ENCODE measurements at regions not wholly inside any gene's neighbourhood (a gene's known extent, or its start where the extent isn't known, plus 50 kb on each side); places are given as distances from the start of the nearest gene placed in this dataset.

DNA sequence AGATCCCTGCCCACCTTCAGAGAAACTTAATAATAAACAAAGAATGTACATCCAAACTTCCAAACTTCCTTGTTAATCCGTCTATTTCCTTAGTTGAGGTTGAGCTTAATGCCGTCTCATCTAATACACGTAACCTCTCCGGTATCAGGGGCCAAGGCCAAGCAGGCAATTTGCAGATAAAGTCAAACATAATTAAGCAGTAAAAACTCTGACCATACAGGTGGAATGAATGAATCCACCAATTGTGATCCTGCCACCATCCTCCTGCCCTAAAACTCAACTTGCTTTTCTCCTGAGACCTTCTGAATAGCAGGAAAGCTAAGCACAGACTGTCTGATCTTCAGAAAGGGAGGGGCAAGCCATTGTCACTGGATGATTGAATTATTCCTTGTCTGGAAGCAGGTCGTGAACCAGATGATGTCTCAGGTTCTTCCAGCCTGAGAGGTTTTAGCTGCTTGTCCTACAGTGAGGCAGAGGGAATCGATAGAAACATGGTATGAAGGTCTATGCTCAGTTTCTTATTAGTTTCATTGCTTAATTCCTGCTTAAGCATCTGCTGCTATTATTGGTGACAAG lies 1111.8 kb upstream of the EEF2KMT start:
- TF ChIP-seq, protein P1, sequence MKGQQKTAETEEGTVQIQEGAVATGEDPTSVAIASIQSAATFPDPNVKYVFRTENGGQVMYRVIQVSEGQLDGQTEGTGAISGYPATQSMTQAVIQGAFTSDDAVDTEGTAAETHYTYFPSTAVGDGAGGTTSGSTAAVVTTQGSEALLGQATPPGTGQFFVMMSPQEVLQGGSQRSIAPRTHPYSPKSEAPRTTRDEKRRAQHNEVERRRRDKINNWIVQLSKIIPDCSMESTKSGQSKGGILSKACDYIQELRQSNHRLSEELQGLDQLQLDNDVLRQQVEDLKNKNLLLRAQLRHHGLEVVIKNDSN (IDR thresholded peaks at IDR 0.05) = no peak
- TF ChIP-seq ZBTB7A (IDR thresholded peaks at IDR 0.05; ENCODE audit: low read depth) = no peak
- no peak for TF ChIP-seq NFIC (IDR thresholded peaks at IDR 0.05)
- no peak for TF ChIP-seq CEBPB (IDR thresholded peaks at IDR 0.05)
- no peak for TF ChIP-seq YY1 (IDR thresholded peaks at IDR 0.05; ENCODE audit: low read depth)
- TF ChIP-seq, protein P2, sequence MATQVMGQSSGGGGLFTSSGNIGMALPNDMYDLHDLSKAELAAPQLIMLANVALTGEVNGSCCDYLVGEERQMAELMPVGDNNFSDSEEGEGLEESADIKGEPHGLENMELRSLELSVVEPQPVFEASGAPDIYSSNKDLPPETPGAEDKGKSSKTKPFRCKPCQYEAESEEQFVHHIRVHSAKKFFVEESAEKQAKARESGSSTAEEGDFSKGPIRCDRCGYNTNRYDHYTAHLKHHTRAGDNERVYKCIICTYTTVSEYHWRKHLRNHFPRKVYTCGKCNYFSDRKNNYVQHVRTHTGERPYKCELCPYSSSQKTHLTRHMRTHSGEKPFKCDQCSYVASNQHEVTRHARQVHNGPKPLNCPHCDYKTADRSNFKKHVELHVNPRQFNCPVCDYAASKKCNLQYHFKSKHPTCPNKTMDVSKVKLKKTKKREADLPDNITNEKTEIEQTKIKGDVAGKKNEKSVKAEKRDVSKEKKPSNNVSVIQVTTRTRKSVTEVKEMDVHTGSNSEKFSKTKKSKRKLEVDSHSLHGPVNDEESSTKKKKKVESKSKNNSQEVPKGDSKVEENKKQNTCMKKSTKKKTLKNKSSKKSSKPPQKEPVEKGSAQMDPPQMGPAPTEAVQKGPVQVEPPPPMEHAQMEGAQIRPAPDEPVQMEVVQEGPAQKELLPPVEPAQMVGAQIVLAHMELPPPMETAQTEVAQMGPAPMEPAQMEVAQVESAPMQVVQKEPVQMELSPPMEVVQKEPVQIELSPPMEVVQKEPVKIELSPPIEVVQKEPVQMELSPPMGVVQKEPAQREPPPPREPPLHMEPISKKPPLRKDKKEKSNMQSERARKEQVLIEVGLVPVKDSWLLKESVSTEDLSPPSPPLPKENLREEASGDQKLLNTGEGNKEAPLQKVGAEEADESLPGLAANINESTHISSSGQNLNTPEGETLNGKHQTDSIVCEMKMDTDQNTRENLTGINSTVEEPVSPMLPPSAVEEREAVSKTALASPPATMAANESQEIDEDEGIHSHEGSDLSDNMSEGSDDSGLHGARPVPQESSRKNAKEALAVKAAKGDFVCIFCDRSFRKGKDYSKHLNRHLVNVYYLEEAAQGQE (IDR thresholded peaks at IDR 0.05; ENCODE audit: low read depth) = no peak
- TF ChIP-seq TCF12 (IDR thresholded peaks at IDR 0.05; ENCODE audit: low read depth) = no peak
- no peak for TF ChIP-seq CREB1 (IDR thresholded peaks at IDR 0.05; ENCODE audit: low read depth)
- no peak for TF ChIP-seq EP300 (IDR thresholded peaks at IDR 0.05; ENCODE audit: borderline replicate concordance)
- no peak for TF ChIP-seq TAF1 (IDR thresholded peaks at IDR 0.05; ENCODE audit: low read depth)
- TF ChIP-seq, protein P3, sequence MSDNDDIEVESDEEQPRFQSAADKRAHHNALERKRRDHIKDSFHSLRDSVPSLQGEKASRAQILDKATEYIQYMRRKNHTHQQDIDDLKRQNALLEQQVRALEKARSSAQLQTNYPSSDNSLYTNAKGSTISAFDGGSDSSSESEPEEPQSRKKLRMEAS (IDR thresholded peaks at IDR 0.05) = no peak
- no peak for TF ChIP-seq RAD21 (IDR thresholded peaks at IDR 0.05; ENCODE audit: low read depth)
- TF ChIP-seq TEAD4 (IDR thresholded peaks at IDR 0.05) = no peak
- TF ChIP-seq FOXM1 (IDR thresholded peaks at IDR 0.05; ENCODE audit: borderline replicate concordance, low read depth) = no peak
- TF ChIP-seq EGR1 (IDR thresholded peaks at IDR 0.05) = no peak

DNA sequence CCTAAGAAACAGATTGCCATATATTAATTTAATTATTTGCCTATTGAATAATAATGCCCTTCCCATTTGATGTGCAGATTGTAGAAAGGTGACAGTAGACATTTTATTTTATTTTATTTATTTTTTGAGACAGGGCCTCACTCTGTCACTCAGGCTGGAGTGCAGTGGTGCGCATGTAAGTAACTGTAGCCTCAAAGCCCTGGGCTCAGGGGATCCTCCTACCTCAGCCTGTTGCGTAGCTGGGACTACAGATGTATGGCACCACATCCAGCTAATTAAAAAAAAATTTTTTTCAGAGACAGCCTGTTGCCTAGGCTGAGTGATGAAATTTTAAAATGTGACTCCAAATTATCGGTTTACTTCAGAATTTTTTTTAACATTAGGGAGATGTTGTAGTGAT lies 1110.0 kb upstream of the EEF2KMT start:
- TF ChIP-seq ZBTB7A (IDR thresholded peaks at IDR 0.05; ENCODE audit: low read depth) = no peak
- no peak for TF ChIP-seq CREB1 (IDR thresholded peaks at IDR 0.05; ENCODE audit: low read depth)
- TF ChIP-seq NFIC (IDR thresholded peaks at IDR 0.05) = no peak
- TF ChIP-seq CEBPB (IDR thresholded peaks at IDR 0.05) = no peak
- no peak for TF ChIP-seq EGR1 (IDR thresholded peaks at IDR 0.05)
- TF ChIP-seq, protein P2 (IDR thresholded peaks at IDR 0.05; ENCODE audit: low read depth) = no peak
- TF ChIP-seq RAD21 (IDR thresholded peaks at IDR 0.05; ENCODE audit: low read depth) = no peak
- TF ChIP-seq TAF1 (IDR thresholded peaks at IDR 0.05; ENCODE audit: low read depth) = no peak
- TF ChIP-seq, protein P3 (IDR thresholded peaks at IDR 0.05) = no peak
- no peak for TF ChIP-seq TEAD4 (IDR thresholded peaks at IDR 0.05)
- TF ChIP-seq, protein P1 (IDR thresholded peaks at IDR 0.05) = no peak

DNA sequence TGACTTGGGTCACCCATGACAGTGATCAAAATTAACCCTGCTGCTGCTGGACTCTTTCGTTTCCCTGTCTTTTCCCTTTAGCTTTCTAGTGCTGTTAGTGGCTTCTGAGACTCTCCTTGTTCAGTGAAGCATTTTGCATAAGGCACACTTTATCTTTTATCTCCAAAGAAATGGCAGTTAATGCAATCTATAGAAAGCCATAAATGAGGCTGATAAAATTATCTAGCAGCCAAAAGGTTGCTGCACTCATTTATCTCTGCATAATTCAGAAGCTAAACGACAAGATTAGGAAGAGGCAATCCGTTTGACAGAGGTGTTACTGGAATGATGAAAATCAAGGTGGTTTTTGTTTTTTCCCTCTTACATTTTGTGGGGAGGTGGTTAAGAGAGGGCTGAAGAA lies 1109.5 kb upstream of the EEF2KMT start:
- TF ChIP-seq, protein P1 (IDR thresholded peaks at IDR 0.05) = no peak
- no peak for TF ChIP-seq NFIC (IDR thresholded peaks at IDR 0.05)
- no peak for TF ChIP-seq EGR1 (IDR thresholded peaks at IDR 0.05)
- no peak for TF ChIP-seq FOXM1 (IDR thresholded peaks at IDR 0.05; ENCODE audit: borderline replicate concordance, low read depth)
- TF ChIP-seq CREB1 (IDR thresholded peaks at IDR 0.05; ENCODE audit: low read depth) = no peak
- no peak for TF ChIP-seq ZBTB7A (IDR thresholded peaks at IDR 0.05; ENCODE audit: low read depth)
- TF ChIP-seq YY1 (IDR thresholded peaks at IDR 0.05; ENCODE audit: low read depth) = no peak
- TF ChIP-seq EP300 (IDR thresholded peaks at IDR 0.05; ENCODE audit: borderline replicate concordance) = no peak
- TF ChIP-seq, protein P2 (IDR thresholded peaks at IDR 0.05; ENCODE audit: low read depth) = no peak
- no peak for TF ChIP-seq TAF1 (IDR thresholded peaks at IDR 0.05; ENCODE audit: low read depth)

DNA sequence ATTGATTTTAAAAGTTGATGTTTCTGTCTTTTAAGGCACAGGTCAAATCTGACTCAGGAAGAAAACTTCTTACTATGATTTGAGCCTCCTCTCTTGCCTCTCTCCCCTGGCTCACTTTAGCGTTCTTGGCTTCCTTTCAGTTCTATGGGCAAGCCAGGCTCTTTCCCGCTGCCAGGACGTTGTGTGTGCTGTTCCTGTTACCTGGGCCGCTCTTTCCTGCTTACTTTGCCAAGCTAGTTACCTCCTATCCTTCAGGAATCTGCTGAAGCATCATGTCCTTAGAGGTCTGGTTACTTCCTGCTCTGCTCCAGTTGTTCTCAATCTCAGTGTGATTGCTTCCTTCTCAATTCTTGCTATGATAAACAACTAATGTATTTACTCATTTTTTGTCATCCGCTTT lies 1108.5 kb upstream of the EEF2KMT start:
- TF ChIP-seq TCF12 (IDR thresholded peaks at IDR 0.05; ENCODE audit: low read depth) (no peak), CEBPB (IDR thresholded peaks at IDR 0.05) (no peak), EGR1 (IDR thresholded peaks at IDR 0.05) (no peak), TAF1 (IDR thresholded peaks at IDR 0.05; ENCODE audit: low read depth) (no peak), FOXM1 (IDR thresholded peaks at IDR 0.05; ENCODE audit: borderline replicate concordance, low read depth) (no peak)
- TF ChIP-seq, protein P1 (IDR thresholded peaks at IDR 0.05) = no peak

Data from Ishikawa (cell line).